ENCODE measurements at regions not wholly inside any gene's neighbourhood (a gene's known extent, or its start where the extent isn't known, plus 50 kb on each side); places are given as distances from the start of the nearest gene placed in this dataset.

DNA sequence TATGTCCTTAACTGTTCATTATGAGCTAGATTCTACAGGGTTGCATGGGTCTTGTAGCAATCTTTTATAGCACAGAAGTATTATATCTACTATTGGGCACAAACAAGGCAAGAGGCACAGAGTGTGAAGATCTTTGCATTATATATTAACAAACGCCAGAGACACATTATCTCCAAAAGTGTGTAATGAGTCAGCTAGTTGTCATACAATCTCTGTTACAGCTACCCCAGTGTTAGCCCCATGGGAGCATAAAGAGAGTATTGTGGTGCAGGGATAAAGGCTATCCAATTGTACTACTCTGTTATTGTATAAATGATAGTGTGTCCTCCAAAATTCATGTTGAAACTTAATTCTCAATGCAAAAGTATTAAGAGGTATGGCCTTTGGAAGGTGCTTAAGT lies 148.4 kb upstream of the RIMS1 start:
- intact Hi-C loops (cut with micrococcal nuclease): no loop called here
- H4K20me1 ChIP-seq (ENCODE audit: insufficient read depth): no peaks in the 10 kb centered on the region
- H3K27me3 ChIP-seq (ENCODE audit: insufficient read depth, low read length): no peaks in the 10 kb centered on the region; the same call in 1 of the 2 replicates
- peaks cover 0 to 4% of the 10 kb centered on the region in 2 experiments; a peak in 1 of 4 replicates for H3K9me3 ChIP-seq (ENCODE audit: control insufficient read depth in 1 of 2, insufficient read depth in 1 of 2, low read depth in 1 of 2, low read length in 2 of 2)
- no peak overlapping the region for H3K4me3 ChIP-seq (replicated peaks in 1 of 2; ENCODE audit: low read depth in 1 of 2, low read length in 2 of 2)
- no peak overlapping the region for H2AFZ ChIP-seq (ENCODE audit: low read depth, low read length, poor library complexity, severe bottlenecking)
- H3K27ac ChIP-seq (ENCODE audit: low read depth, low read length): no peak overlapping the region
- no peak for TF ChIP-seq ZNF274 (IDR thresholded peaks at IDR 0.05; ENCODE audit: low read depth, low read length)
- TF ChIP-seq, protein P1, sequence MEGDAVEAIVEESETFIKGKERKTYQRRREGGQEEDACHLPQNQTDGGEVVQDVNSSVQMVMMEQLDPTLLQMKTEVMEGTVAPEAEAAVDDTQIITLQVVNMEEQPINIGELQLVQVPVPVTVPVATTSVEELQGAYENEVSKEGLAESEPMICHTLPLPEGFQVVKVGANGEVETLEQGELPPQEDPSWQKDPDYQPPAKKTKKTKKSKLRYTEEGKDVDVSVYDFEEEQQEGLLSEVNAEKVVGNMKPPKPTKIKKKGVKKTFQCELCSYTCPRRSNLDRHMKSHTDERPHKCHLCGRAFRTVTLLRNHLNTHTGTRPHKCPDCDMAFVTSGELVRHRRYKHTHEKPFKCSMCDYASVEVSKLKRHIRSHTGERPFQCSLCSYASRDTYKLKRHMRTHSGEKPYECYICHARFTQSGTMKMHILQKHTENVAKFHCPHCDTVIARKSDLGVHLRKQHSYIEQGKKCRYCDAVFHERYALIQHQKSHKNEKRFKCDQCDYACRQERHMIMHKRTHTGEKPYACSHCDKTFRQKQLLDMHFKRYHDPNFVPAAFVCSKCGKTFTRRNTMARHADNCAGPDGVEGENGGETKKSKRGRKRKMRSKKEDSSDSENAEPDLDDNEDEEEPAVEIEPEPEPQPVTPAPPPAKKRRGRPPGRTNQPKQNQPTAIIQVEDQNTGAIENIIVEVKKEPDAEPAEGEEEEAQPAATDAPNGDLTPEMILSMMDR (IDR thresholded peaks at IDR 0.05 in 2 of 3, conservative IDR thresholded peaks at IDR 0.05 in 1 of 3; ENCODE audit: borderline replicate concordance in 1 of 3, insufficient read depth in 1 of 3, low read depth in 2 of 3, low read length in 2 of 3): no peak
- TF ChIP-seq, protein P2, sequence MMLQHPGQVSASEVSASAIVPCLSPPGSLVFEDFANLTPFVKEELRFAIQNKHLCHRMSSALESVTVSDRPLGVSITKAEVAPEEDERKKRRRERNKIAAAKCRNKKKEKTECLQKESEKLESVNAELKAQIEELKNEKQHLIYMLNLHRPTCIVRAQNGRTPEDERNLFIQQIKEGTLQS (IDR thresholded peaks at IDR 0.05): no peak
- TF ChIP-seq, protein P3, sequence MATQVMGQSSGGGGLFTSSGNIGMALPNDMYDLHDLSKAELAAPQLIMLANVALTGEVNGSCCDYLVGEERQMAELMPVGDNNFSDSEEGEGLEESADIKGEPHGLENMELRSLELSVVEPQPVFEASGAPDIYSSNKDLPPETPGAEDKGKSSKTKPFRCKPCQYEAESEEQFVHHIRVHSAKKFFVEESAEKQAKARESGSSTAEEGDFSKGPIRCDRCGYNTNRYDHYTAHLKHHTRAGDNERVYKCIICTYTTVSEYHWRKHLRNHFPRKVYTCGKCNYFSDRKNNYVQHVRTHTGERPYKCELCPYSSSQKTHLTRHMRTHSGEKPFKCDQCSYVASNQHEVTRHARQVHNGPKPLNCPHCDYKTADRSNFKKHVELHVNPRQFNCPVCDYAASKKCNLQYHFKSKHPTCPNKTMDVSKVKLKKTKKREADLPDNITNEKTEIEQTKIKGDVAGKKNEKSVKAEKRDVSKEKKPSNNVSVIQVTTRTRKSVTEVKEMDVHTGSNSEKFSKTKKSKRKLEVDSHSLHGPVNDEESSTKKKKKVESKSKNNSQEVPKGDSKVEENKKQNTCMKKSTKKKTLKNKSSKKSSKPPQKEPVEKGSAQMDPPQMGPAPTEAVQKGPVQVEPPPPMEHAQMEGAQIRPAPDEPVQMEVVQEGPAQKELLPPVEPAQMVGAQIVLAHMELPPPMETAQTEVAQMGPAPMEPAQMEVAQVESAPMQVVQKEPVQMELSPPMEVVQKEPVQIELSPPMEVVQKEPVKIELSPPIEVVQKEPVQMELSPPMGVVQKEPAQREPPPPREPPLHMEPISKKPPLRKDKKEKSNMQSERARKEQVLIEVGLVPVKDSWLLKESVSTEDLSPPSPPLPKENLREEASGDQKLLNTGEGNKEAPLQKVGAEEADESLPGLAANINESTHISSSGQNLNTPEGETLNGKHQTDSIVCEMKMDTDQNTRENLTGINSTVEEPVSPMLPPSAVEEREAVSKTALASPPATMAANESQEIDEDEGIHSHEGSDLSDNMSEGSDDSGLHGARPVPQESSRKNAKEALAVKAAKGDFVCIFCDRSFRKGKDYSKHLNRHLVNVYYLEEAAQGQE (IDR thresholded peaks at IDR 0.05; ENCODE audit: low read depth): no peak
- no peak for TF ChIP-seq POLR2A (IDR thresholded peaks at IDR 0.05; ENCODE audit: borderline replicate concordance, extremely low read depth, insufficient read depth, insufficient read length)
- TF ChIP-seq, protein P4, sequence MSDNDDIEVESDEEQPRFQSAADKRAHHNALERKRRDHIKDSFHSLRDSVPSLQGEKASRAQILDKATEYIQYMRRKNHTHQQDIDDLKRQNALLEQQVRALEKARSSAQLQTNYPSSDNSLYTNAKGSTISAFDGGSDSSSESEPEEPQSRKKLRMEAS (IDR thresholded peaks at IDR 0.05): no peak
- TF ChIP-seq, protein P5, sequence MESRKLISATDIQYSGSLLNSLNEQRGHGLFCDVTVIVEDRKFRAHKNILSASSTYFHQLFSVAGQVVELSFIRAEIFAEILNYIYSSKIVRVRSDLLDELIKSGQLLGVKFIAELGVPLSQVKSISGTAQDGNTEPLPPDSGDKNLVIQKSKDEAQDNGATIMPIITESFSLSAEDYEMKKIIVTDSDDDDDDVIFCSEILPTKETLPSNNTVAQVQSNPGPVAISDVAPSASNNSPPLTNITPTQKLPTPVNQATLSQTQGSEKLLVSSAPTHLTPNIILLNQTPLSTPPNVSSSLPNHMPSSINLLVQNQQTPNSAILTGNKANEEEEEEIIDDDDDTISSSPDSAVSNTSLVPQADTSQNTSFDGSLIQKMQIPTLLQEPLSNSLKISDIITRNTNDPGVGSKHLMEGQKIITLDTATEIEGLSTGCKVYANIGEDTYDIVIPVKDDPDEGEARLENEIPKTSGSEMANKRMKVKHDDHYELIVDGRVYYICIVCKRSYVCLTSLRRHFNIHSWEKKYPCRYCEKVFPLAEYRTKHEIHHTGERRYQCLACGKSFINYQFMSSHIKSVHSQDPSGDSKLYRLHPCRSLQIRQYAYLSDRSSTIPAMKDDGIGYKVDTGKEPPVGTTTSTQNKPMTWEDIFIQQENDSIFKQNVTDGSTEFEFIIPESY (IDR thresholded peaks at IDR 0.05; ENCODE audit: extremely low read depth, insufficient replicate concordance, low read length): no peak
- no peak for TF ChIP-seq EGR1 (IDR thresholded peaks at IDR 0.05; ENCODE audit: low read depth)
- no peak for TF ChIP-seq SRF (IDR thresholded peaks at IDR 0.05; ENCODE audit: low read depth)
- TF ChIP-seq EZH2 (IDR thresholded peaks at IDR 0.05): no peak
- TF ChIP-seq ELF1 (IDR thresholded peaks at IDR 0.05; ENCODE audit: borderline replicate concordance, low read depth): no peak
- no peak for TF ChIP-seq ZFX (IDR thresholded peaks at IDR 0.05)
- RAD21 ChIA-PET (ENCODE audit: low non-redundant PET in 1 of 2, low total read pairs in 2 of 2, uncharacterized antibody in 2 of 2, unreplicated experiment in 2 of 2): no interaction called here
- H3K4me1 ChIP-seq (ENCODE audit: control insufficient read depth in 1 of 2, insufficient read depth in 2 of 2, low read length in 2 of 2): no peaks in the 10 kb centered on the region
- no peak for ATAC-seq
- no peaks in the 10 kb centered on the region for H3K79me2 ChIP-seq (ENCODE audit: insufficient read depth, low read length)
- POLR2A ChIA-PET: no interaction called here
- no TSS peak for BruUV-seq (replicated peaks)
- DNase-seq (ENCODE audit: low read depth, low spot score): no peak
- no peak overlapping the region for H3K4me2 ChIP-seq (ENCODE audit: low read length)
- CTCF ChIA-PET: no interaction called here
- H3K9ac ChIP-seq (ENCODE audit: low read length): no peak overlapping the region
- no peaks in the 10 kb centered on the region for H3K36me3 ChIP-seq (ENCODE audit: control insufficient read depth in 1 of 2, insufficient read depth in 2 of 2, low read length in 2 of 2)
- no peaks in the 10 kb centered on the region for H3K9me2 ChIP-seq (ENCODE audit: insufficient read depth)

Measured in HCT116 (cell line).